H9 (cell line): ENCODE measurements at regions not wholly inside any gene's neighbourhood (a gene's known extent, or its start where the extent isn't known, plus 50 kb on each side); places are given as distances from the start of the nearest gene placed in this dataset.

Source experiments
- DNase-seq: peaks from one replicate; pipeline ENCODE4 v3.0.0-alpha.2; 2017
- H2AFZ ChIP-seq: one replicate; pipeline ENCODE4 v1.6.1; 2013; ENCODE audit warnings: mild to moderate bottlenecking, low read length, control low read depth, moderate library complexity
- H2AK5ac ChIP-seq: 2 replicates; pipeline ENCODE4 v1.6.1; 2013; ENCODE audit warnings: low read length, control low read depth, mixed read lengths; ENCODE audit not compliant: insufficient read length
- H2BK120ac ChIP-seq: one replicate; pipeline ENCODE4 v1.6.1; 2013; ENCODE audit warnings: low read depth, mild to moderate bottlenecking, low read length, control low read depth, inconsistent platforms; ENCODE audit not compliant: poor library complexity, severe bottlenecking
- H2BK12ac ChIP-seq: 2 replicates; pipeline ENCODE4 v1.6.1; 2013; ENCODE audit warnings: low read length, control low read depth, mixed read lengths, low read depth; ENCODE audit not compliant: insufficient read length
- H2BK15ac ChIP-seq: 2 replicates; pipeline ENCODE4 v1.6.1; 2013; ENCODE audit warnings: low read depth, low read length, control low read depth
- H2BK20ac ChIP-seq: one replicate; pipeline ENCODE4 v1.6.1; 2013; ENCODE audit warnings: low read depth, mild to moderate bottlenecking, low read length, control low read depth, inconsistent platforms; ENCODE audit not compliant: poor library complexity, severe bottlenecking
- H2BK5ac ChIP-seq: 2 replicates; pipeline ENCODE4 v1.6.1; 2013; ENCODE audit warnings: low read length, control low read depth, mixed read lengths; ENCODE audit not compliant: insufficient read length
- H3K14ac ChIP-seq: 2 replicates; pipeline ENCODE4 v1.6.1; 2013; ENCODE audit warnings: low read length, control low read depth; ENCODE audit not compliant: insufficient read depth
- H3K18ac ChIP-seq: 2 replicates; pipeline ENCODE4 v1.6.1; 2013; ENCODE audit warnings: low read depth, mild to moderate bottlenecking, mixed read lengths, low read length, control low read depth; ENCODE audit not compliant: insufficient read length
- H3K23ac ChIP-seq: 2 replicates; pipeline ENCODE4 v1.6.1; 2013; ENCODE audit warnings: low read length, control low read depth, mixed read lengths, low read depth; ENCODE audit not compliant: insufficient read length
- H3K23me2 ChIP-seq: 2 replicates; pipeline ENCODE4 v1.6.1; 2013; ENCODE audit warnings: low read depth, mild to moderate bottlenecking, mixed read lengths, low read length, control low read depth; ENCODE audit not compliant: insufficient read length, poor library complexity, severe bottlenecking
- H3K27ac ChIP-seq: 2 replicates; pipeline ENCODE4 v1.5.1; 2013; ENCODE audit warnings: low read length, control low read depth, mixed read lengths, low read depth; ENCODE audit not compliant: insufficient read length
- H3K27me3 ChIP-seq: 2 replicates; pipeline ENCODE4 v1.6.1; 2013; ENCODE audit warnings: low read length, control low read depth, inconsistent platforms; ENCODE audit not compliant: insufficient read depth
- H3K4ac ChIP-seq: 2 replicates; pipeline ENCODE4 v1.6.1; 2013; ENCODE audit warnings: low read depth, mild to moderate bottlenecking, control low read depth, inconsistent platforms, low read length, moderate library complexity
- H3K4me1 ChIP-seq: 2 replicates; pipeline ENCODE4 v1.6.1; 2013; ENCODE audit warnings: low read length, control low read depth, inconsistent platforms; ENCODE audit not compliant: insufficient read depth
- H3K4me2 ChIP-seq: 2 replicates; pipeline ENCODE4 v1.6.1; 2013; ENCODE audit warnings: low read length, control low read depth, mixed read lengths; ENCODE audit not compliant: insufficient read length, insufficient read depth
- H3K56ac ChIP-seq: 2 replicates; pipeline ENCODE4 v1.6.1; 2013; ENCODE audit warnings: low read depth, mild to moderate bottlenecking, mixed read lengths, low read length, control low read depth; ENCODE audit not compliant: insufficient read length
- H3K79me1 ChIP-seq: 2 replicates; pipeline ENCODE4 v1.6.1; 2013; ENCODE audit warnings: low read depth, mild to moderate bottlenecking, moderate library complexity, low read length, control low read depth, inconsistent platforms; ENCODE audit not compliant: insufficient read depth, poor library complexity, severe bottlenecking
- H3K79me2 ChIP-seq: 2 replicates; pipeline ENCODE4 v1.6.1; 2013; ENCODE audit warnings: low read length, control low read depth, inconsistent platforms; ENCODE audit not compliant: insufficient read depth
- H3K9ac ChIP-seq: 2 replicates; pipeline ENCODE4 v1.6.1; 2013; ENCODE audit warnings: low read length, control low read depth, mixed read lengths; ENCODE audit not compliant: insufficient read length; ENCODE audit errors: extremely low read depth
- H3K9me3 ChIP-seq: one replicate; pipeline ENCODE4 v1.6.1; 2013; ENCODE audit warnings: low read depth, low read length, inconsistent platforms; ENCODE audit not compliant: control insufficient read depth
- H3T11ph ChIP-seq: one replicate; pipeline ENCODE4 v1.6.1; 2013; ENCODE audit warnings: mild to moderate bottlenecking, low read length, control low read depth, inconsistent platforms
- H4K20me1 ChIP-seq: one replicate; pipeline ENCODE4 v1.6.1; 2013; ENCODE audit not compliant: control insufficient read depth, insufficient read length, insufficient read depth
- H4K5ac ChIP-seq: 2 replicates; pipeline ENCODE4 v1.6.1; 2013; ENCODE audit warnings: low read depth, mild to moderate bottlenecking, mixed read lengths, low read length, control low read depth; ENCODE audit not compliant: insufficient read length
- H4K8ac ChIP-seq: replicated peaks from 2 replicates; pipeline ENCODE4 v1.6.1; 2013; ENCODE audit warnings: low read length, control low read depth, mixed read lengths, low read depth; ENCODE audit not compliant: insufficient read length
- H4K91ac ChIP-seq: 2 replicates; pipeline ENCODE4 v1.6.1; 2013; ENCODE audit warnings: low read depth, mild to moderate bottlenecking, moderate library complexity, mixed read lengths, low read length, control low read depth; ENCODE audit not compliant: insufficient read length
- H3K27ac Mint-ChIP-seq, 3 experiments: 2 replicates in 2 of 3; 3 replicates in 1 of 3; pipeline ENCODE4 v1.8.0; 2020 to 2021; ENCODE audit warnings: mixed read lengths in 3 of 3, mild to moderate bottlenecking in 1 of 3, moderate library complexity in 1 of 3
- H3K27me3 Mint-ChIP-seq: 2 replicates; pipeline ENCODE4 v1.8.0; 2021; ENCODE audit warnings: low read depth, mild to moderate bottlenecking, moderate library complexity, mixed read lengths
- H3K36me3 Mint-ChIP-seq, 3 experiments: 2 replicates in 2 of 3; 3 replicates in 1 of 3; pipeline ENCODE4 v1.8.0; 2020 to 2021; ENCODE audit warnings: low read depth in 3 of 3, mixed read lengths in 3 of 3; ENCODE audit not compliant: insufficient read depth in 1 of 3
- H3K4me1 Mint-ChIP-seq, 2 experiments: 2 replicates each; pipeline ENCODE4 v1.8.0; 2020; ENCODE audit warnings: mixed read lengths in 2 of 2
- H3K4me3 Mint-ChIP-seq, 2 experiments: 2 replicates in 1 of 2; 3 replicates in 1 of 2; pipeline ENCODE4 v1.8.0; 2020 to 2021; ENCODE audit warnings: mild to moderate bottlenecking in 2 of 2, mixed read lengths in 2 of 2, moderate library complexity in 1 of 2
- H3K9me3 Mint-ChIP-seq, 2 experiments: 2 replicates in 1 of 2; 3 replicates in 1 of 2; pipeline ENCODE4 v1.8.0; 2020; ENCODE audit warnings: mild to moderate bottlenecking in 2 of 2, mixed read lengths in 2 of 2, moderate library complexity in 1 of 2
- WGBS: extraction: QIAGEN DNeasy Blood & Tissue Kit; methylation state at CpG from one replicate; pipeline ENCODE4 v1.1.7; 2013; ENCODE audit warnings: missing lambda C conversion rate, low lambda C conversion rate, mixed read lengths; ENCODE audit not compliant: insufficient read length; ENCODE audit errors: extremely low coverage; 5-methylcytosine and 5-hydroxymethylcytosine counted together
- TF ChIP-seq, protein P1 (sequence below): fragments of 200-600 bp; sonication (generic); conservative IDR thresholded peaks from 3 replicates; pipeline ENCODE4 v1.8.0; 2021; ENCODE audit warnings: antibody characterized with exemption, mild to moderate bottlenecking

DNA sequence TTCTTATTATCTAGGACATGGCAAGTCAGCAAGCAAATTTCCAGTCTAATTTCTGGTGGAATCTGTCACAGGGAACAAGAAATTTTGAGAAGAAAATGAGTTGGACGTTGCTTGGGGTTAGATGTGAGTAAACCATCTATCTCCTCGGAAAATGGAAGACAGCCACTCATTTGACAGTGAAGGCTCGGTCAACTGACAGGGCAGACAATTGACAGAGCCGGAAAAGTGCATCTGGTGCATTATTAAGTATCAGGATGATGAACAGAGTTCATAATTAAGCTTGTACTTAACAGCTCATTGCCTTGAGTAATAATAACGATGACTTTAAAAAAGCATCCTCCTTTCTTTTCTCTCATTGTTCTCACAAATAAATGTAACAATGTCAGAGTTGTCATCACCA lies 168.4 kb downstream of the MAD2L1 start:
- H4K91ac ChIP-seq: no peak overlapping the region
- no peak overlapping the region for H2AK5ac ChIP-seq
- TF ChIP-seq, protein P1, sequence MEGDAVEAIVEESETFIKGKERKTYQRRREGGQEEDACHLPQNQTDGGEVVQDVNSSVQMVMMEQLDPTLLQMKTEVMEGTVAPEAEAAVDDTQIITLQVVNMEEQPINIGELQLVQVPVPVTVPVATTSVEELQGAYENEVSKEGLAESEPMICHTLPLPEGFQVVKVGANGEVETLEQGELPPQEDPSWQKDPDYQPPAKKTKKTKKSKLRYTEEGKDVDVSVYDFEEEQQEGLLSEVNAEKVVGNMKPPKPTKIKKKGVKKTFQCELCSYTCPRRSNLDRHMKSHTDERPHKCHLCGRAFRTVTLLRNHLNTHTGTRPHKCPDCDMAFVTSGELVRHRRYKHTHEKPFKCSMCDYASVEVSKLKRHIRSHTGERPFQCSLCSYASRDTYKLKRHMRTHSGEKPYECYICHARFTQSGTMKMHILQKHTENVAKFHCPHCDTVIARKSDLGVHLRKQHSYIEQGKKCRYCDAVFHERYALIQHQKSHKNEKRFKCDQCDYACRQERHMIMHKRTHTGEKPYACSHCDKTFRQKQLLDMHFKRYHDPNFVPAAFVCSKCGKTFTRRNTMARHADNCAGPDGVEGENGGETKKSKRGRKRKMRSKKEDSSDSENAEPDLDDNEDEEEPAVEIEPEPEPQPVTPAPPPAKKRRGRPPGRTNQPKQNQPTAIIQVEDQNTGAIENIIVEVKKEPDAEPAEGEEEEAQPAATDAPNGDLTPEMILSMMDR: no peak
- H4K5ac ChIP-seq: no peak overlapping the region
- H3K27me3 Mint-ChIP-seq: no peaks in the 10 kb centered on the region
- H2BK12ac ChIP-seq: no peak overlapping the region
- no peak overlapping the region for H3K27ac Mint-ChIP-seq
- no peaks in the 10 kb centered on the region for H3K36me3 Mint-ChIP-seq
- no peak overlapping the region for H3K56ac ChIP-seq
- no peak overlapping the region for H4K8ac ChIP-seq
- H3T11ph ChIP-seq: no peak overlapping the region
- no peak for DNase-seq
- WGBS: no CpG with 5 or more reads among the region's 5 CpGs
- no peak overlapping the region for H3K27ac ChIP-seq
- H3K9me3 Mint-ChIP-seq: no peaks in the 10 kb centered on the region; a peak in 1 of 5 replicates
- no peak overlapping the region for H3K14ac ChIP-seq
- H3K79me2 ChIP-seq: no peaks in the 10 kb centered on the region
- H2BK20ac ChIP-seq: no peak overlapping the region
- no peak overlapping the region for H2BK15ac ChIP-seq
- no peak overlapping the region for H3K4me3 Mint-ChIP-seq
- H3K18ac ChIP-seq: no peak overlapping the region
- H3K9ac ChIP-seq: no peak overlapping the region
- no peak overlapping the region for H2BK120ac ChIP-seq
- no peaks in the 10 kb centered on the region for H3K4me1 Mint-ChIP-seq
- H3K9me3 ChIP-seq: no peaks in the 10 kb centered on the region
- no peak overlapping the region for H2AFZ ChIP-seq
- no peak overlapping the region for H3K4ac ChIP-seq
- no peak overlapping the region for H2BK5ac ChIP-seq
- H3K79me1 ChIP-seq: no peaks in the 10 kb centered on the region
- H3K23ac ChIP-seq: no peak overlapping the region
- no peaks in the 10 kb centered on the region for H3K27me3 ChIP-seq
- H3K4me1 ChIP-seq: no peaks in the 10 kb centered on the region
- H3K23me2 ChIP-seq: no peaks in the 10 kb centered on the region
- no peaks in the 10 kb centered on the region for H4K20me1 ChIP-seq
- no peak overlapping the region for H3K4me2 ChIP-seq
